ENCODE measurements at regions not wholly inside any gene's neighbourhood (a gene's known extent, or its start where the extent isn't known, plus 50 kb on each side); places are given as distances from the start of the nearest gene placed in this dataset.

DNA sequence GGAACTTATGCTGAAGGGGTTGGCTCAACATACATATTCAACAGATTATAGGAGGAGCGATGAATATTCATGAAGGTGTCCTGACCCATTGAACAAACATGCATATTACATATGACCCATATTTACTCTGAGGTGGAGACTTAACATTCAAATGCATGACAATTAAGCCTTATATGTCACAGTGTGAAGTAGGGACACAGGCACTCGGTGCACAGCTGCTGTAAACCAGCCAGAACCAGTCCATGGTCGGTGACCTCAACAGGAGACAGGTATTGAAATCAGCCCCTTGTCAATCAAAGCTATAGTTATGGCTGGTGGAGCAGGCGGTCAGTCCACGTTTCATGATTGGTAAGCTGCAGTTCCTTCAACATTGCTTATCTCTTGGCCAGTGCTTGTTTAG lies 347.3 kb downstream of the THBS2 start:
- DNase-seq: no peak
- Histone ChIP-seq H3K27me3 (replicated peaks; ENCODE audit: insufficient read depth, low read length) (no peaks in the 10 kb centered on the region), H3K4me3 (ENCODE audit: low read length) (no peak overlapping the region), H3K36me3 (replicated peaks; ENCODE audit: insufficient read depth, low read length) (no peaks in the 10 kb centered on the region), H3K4me2 (ENCODE audit: low read depth, low read length) (no peak overlapping the region), H2AFZ (ENCODE audit: low read length) (no peak overlapping the region), H4K20me1 (ENCODE audit: insufficient read depth, low read length) (no peaks in the 10 kb centered on the region), H3K9me3 (replicated peaks; ENCODE audit: insufficient read depth, low read length) (no peaks in the 10 kb centered on the region), H3K9me2 (replicated peaks; ENCODE audit: insufficient read depth, low read length) (no peaks in the 10 kb centered on the region), H3F3A (ENCODE audit: insufficient read depth, low read length) (no peaks in the 10 kb centered on the region), H3K79me2 (ENCODE audit: low read length) (no peaks in the 10 kb centered on the region), H3K9ac (ENCODE audit: low read length) (no peak overlapping the region), H3K27ac (ENCODE audit: low read length) (no peak overlapping the region), H3K4me1 (ENCODE audit: low read length) (no peaks in the 10 kb centered on the region)
- TF ChIP-seq EZH2 (optimal IDR thresholded peaks at IDR 0.05; ENCODE audit: low read depth, low read length) (no peak), EZH2phosphoT487 (IDR thresholded peaks at IDR 0.05; ENCODE audit: low read length) (no peak), CTCF (IDR thresholded peaks at IDR 0.05; ENCODE audit: low read length) (no peak)

- H3K27ac ChIP-seq (ENCODE audit: low read length): no peak overlapping the region
- H3K4me3 ChIP-seq (ENCODE audit: low read length): no peak overlapping the region
- no peaks in the 10 kb centered on the region for H3K9me2 ChIP-seq (replicated peaks; ENCODE audit: insufficient read depth, low read length)
- H3K27me3 ChIP-seq (replicated peaks; ENCODE audit: insufficient read depth, low read length): no peaks in the 10 kb centered on the region
- H3K79me2 ChIP-seq (ENCODE audit: low read length): no peaks in the 10 kb centered on the region
- no peaks in the 10 kb centered on the region for H3K9me3 ChIP-seq (replicated peaks; ENCODE audit: insufficient read depth, low read length)
- no peaks in the 10 kb centered on the region for H3K4me1 ChIP-seq (ENCODE audit: low read length)
- no peaks in the 10 kb centered on the region for H3F3A ChIP-seq (ENCODE audit: insufficient read depth, low read length)
- no peak for TF ChIP-seq EZH2 (optimal IDR thresholded peaks at IDR 0.05; ENCODE audit: low read depth, low read length)
- TF ChIP-seq EZH2phosphoT487 (IDR thresholded peaks at IDR 0.05; ENCODE audit: low read length): no peak
- TF ChIP-seq CTCF (IDR thresholded peaks at IDR 0.05; ENCODE audit: low read length): no peak
- no peak overlapping the region for H2AFZ ChIP-seq (ENCODE audit: low read length)
- no peak for DNase-seq
- H4K20me1 ChIP-seq (ENCODE audit: insufficient read depth, low read length): no peaks in the 10 kb centered on the region
- H3K9ac ChIP-seq (ENCODE audit: low read length): no peak overlapping the region
- no peak overlapping the region for H3K4me2 ChIP-seq (ENCODE audit: low read depth, low read length)
- no peaks in the 10 kb centered on the region for H3K36me3 ChIP-seq (replicated peaks; ENCODE audit: insufficient read depth, low read length)
Measured at GRCh38 chr6:168905451-168906090, 348.1 kb downstream of the THBS2 start.

- H3K9me2 ChIP-seq (replicated peaks; ENCODE audit: insufficient read depth, low read length): no peaks in the 10 kb centered on the region
- H3K9me3 ChIP-seq (replicated peaks; ENCODE audit: insufficient read depth, low read length): no peaks in the 10 kb centered on the region
- H3K79me2 ChIP-seq (ENCODE audit: low read length): no peaks in the 10 kb centered on the region
- no peaks in the 10 kb centered on the region for H3K4me1 ChIP-seq (ENCODE audit: low read length)
- no peaks in the 10 kb centered on the region for H3F3A ChIP-seq (ENCODE audit: insufficient read depth, low read length)
- no peaks in the 10 kb centered on the region for H3K36me3 ChIP-seq (replicated peaks; ENCODE audit: insufficient read depth, low read length)
- H3K27ac ChIP-seq (ENCODE audit: low read length): no peak overlapping the region
- no peak overlapping the region for H3K9ac ChIP-seq (ENCODE audit: low read length)
- TF ChIP-seq EZH2 (optimal IDR thresholded peaks at IDR 0.05; ENCODE audit: low read depth, low read length) (no peak), EZH2phosphoT487 (IDR thresholded peaks at IDR 0.05; ENCODE audit: low read length) (no peak), CTCF (IDR thresholded peaks at IDR 0.05; ENCODE audit: low read length) (no peak)
- no peak overlapping the region for H3K4me3 ChIP-seq (ENCODE audit: low read length)
- H2AFZ ChIP-seq (ENCODE audit: low read length): no peak overlapping the region
- H4K20me1 ChIP-seq (ENCODE audit: insufficient read depth, low read length): no peaks in the 10 kb centered on the region
- no peaks in the 10 kb centered on the region for H3K27me3 ChIP-seq (replicated peaks; ENCODE audit: insufficient read depth, low read length)
- H3K4me2 ChIP-seq (ENCODE audit: low read depth, low read length): no peak overlapping the region
- DNase-seq: no peak
Measured at GRCh38 chr6:168903613-168904345, 349.9 kb downstream of the THBS2 start.
